ENCODE measurements at regions not wholly inside any gene's neighbourhood (a gene's known extent, or its start where the extent isn't known, plus 50 kb on each side); places are given as distances from the start of the nearest gene placed in this dataset.
"Not testable (repeated sequence)": the region's sequence is repeated elsewhere in the genome, so short reads cannot be mapped to it uniquely, and the experiment has no call there.

DNA sequence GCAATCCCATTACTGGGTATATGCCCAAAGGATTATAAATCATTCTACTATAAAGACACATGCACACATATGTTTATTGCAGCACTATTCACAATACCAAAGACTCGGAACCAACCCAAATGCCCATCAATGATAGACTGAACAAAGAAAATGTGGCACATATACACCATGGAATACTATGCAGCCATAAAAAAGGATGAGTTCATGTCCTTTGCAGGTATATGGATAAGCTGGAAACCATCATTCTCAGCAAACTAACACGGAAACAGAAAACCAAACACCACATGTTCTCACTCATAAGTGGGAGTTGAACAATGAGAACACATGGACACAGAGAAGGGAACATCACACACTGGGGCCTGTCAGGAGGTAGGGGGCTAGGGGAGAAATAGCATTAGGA lies 235.7 kb downstream of the PTN start:
- not testable (repeated sequence) for DNase-seq

DNA sequence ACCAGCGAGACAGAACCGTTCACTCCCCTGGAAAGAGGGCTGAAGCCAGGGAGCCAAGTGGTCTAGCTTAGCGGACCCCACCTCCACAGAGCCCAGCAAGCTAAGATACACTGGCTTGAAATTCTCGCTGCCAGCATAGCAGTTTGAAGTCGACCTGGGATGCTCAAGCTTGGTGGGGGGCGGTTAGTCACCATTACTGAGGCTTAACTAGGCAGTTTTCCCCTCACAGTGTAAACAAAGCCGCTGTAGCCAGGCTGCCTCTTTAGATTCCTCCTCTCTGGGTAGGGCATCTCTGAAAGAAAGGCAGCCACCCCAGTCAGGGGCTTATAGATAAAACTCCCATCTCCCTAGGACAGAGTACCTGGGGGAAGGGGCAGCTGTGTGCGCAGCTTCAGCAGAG lies 235.1 kb downstream of the CHRM2 start:
- DNase-seq, result not testable (repeated sequence)

- DNase-seq, result no peak
Observed at GRCh38 chr7:137097111-137097510, 228.7 kb downstream of the CHRM2 start.

GRCh38 chr7:137096607-137097006 lies 228.2 kb downstream of the CHRM2 start:
- no peak for DNase-seq

DNA sequence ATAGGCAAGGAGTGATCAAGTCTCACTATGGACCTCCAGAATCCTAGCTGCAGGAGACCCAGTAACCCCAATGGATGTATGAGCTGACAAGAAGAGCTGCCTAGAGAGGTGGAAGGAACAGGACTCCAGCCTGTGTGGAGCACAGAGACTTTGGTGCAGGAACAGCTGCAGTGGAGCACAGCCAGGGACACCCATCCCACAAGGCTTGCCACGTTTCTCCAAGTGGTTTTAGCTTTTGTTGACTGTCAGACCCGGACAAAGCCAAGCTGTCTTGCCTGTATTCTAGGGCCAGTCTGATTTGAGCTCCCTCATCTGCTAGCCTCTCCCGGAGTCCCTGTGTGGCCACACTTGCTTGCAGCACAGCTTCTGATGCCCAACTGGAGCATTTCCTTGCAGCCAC lies 224.7 kb downstream of the CHRM2 start:
- no peak for DNase-seq

- no peak for DNase-seq
Observed at GRCh38 chr7:137091396-137091795, 222.9 kb downstream of the CHRM2 start.

GRCh38 chr7:137086896-137087295 lies 218.4 kb downstream of the CHRM2 start:
- no peak for DNase-seq

- no peak for DNase-seq
Observed at GRCh38 chr7:137084607-137085380, 216.3 kb downstream of the CHRM2 start.

DNA sequence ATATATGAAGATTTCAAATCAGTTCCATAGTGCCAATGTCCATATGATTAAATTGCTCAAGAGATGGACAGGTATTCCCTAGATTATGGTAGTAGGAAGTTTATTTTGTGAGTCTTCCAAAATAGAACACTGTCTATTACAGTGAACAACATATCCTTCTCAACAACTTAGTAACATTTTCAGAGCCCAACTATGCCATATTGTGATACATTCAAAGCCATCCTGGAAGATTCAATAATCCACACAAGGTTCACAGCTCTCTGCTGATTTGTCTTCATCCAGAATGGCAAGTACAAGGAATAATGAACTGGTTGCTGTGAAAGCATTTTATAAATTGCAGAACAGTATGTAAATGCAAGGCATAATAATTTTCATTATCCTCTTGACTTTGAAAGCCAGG lies 213.9 kb downstream of the CHRM2 start:
- no peak for DNase-seq

- DNase-seq, result no peak
Observed at GRCh38 chr7:137081321-137082093, 213.1 kb downstream of the CHRM2 start.

DNA sequence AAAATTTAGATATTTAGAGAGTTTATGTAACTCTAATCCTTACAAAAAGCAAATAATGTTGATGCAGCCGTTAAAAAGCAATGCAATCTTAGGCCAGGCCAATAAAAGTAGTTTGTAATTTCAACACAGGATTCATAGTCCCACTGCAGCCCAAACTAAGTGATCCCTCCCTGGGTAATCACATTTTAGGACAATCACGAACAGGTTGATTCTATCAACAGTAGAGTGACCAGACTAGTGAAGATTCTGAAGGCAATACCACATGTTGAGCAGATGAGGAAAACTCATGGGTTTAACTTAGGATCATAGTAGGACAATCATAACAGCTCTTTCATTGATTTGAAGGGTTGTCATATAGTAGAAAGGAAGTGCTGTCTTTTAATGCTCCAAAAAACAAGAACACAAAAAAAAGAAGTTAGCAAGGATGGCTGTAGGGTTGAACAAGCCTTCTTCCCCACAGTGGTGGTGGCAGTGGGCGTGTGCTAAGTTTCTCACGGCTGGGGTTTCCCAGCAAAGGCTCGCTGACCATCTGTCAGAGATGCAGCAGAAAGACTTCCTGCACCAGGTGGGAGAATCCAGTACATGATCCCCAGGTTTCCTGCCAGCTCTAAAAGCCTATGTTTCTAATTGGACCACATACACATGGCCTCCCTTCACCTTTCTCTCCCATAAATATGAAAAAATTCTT lies 212.2 kb downstream of the CHRM2 start:
- no peak for DNase-seq

- DNase-seq, result no peak
Observed at GRCh38 chr7:137078781-137079180, 210.3 kb downstream of the CHRM2 start.

DNA sequence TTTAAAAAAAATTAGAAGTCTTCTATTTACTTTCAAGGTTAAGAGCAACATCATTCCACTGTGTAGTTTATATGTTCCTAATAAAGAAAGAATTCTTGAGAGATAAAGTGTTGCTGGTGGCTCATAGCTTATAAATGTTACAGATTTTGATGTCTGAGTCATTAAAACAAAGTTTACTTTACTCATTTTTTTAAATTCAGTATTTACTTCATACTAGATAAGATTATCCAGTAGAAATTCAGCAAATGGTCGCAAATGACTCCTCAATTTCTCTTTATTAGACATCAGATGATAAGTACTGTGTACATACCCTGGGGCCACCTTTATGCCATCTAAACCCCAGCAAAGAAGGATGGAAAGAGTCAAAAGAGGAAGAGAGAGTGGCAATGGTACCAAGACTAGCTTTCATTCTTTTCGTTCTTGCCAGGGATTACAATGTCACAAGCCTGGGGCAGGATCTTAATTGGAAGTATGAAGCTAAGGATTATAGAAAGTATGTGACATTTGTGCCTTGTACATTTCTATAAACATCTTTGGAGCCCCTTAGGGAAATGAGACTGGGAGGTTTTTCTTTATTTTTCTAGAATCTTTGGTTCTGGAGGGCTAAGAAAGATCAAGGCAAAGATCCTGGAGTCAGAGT lies 206.1 kb downstream of the CHRM2 start:
- DNase-seq, result no peak

DNA sequence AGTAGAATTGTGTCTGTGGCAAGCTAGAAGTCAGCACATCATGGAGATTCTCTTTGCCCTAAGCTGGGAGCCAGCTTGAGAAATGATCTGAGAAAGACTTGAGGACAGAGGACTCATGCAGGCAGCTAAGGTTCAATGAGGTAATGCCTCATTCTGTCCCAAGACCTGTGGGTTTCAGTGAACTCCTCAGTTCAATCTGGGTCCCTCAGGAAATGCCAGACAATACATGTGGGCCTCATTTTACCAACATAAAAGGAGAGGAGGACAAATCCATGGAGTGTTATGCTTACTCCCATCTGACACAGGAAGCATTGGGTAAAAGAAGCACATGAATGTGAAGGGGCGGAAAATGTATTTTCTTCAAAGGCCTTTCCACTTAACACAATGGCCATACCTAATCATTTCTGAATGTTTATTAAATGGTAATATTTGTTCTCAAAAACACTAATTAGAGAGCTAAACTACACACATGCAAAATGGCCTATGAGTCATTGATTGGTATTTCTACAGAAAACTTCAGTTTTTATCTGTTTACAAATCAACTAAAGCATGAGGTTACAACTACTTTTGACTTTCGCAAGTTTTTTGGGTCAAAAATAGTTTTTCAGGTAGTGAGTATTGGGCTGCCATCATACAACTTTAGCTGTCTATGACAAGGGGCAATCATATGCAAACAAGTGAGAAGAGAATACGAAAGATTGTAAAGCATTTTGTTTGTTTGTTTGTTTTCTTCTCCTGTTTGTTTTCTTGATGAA lies 205.3 kb downstream of the CHRM2 start:
- DNase-seq, result no peak
